Neuronal stem cell (in vitro differentiated cells): ENCODE measurements at regions not wholly inside any gene's neighbourhood (a gene's known extent, or its start where the extent isn't known, plus 50 kb on each side); places are given as distances from the start of the nearest gene placed in this dataset.

Experiments used
- DNase-seq: peaks from one replicate; pipeline ENCODE4 v3.0.0-alpha.2; 2013; ENCODE audit warnings: low spot score
- H2AFZ ChIP-seq: one replicate; pipeline ENCODE4 v1.6.1; 2013; ENCODE audit warnings: mild to moderate bottlenecking, low read length, inconsistent platforms
- H2AK5ac ChIP-seq: 2 replicates; pipeline ENCODE4 v1.6.1; 2013; ENCODE audit warnings: low read depth, mild to moderate bottlenecking, inconsistent platforms, low read length, moderate library complexity, mixed read lengths
- H2BK120ac ChIP-seq: 2 replicates; pipeline ENCODE4 v1.6.1; 2013; ENCODE audit warnings: low read depth, mild to moderate bottlenecking, inconsistent platforms, low read length, moderate library complexity, mixed read lengths
- H2BK12ac ChIP-seq: one replicate; pipeline ENCODE4 v1.6.1; 2013; ENCODE audit warnings: low read length, inconsistent platforms
- H2BK15ac ChIP-seq: 2 replicates; pipeline ENCODE4 v1.6.1; 2013; ENCODE audit warnings: mild to moderate bottlenecking, low read length, inconsistent platforms, mixed read lengths
- H2BK5ac ChIP-seq: one replicate; pipeline ENCODE4 v1.6.1; 2013; ENCODE audit warnings: inconsistent platforms, mild to moderate bottlenecking, low read length, moderate library complexity
- H3K14ac ChIP-seq: one replicate; pipeline ENCODE4 v1.6.1; 2013; ENCODE audit warnings: low read length, inconsistent platforms
- H3K18ac ChIP-seq: 2 replicates; pipeline ENCODE4 v1.6.1; 2013; ENCODE audit warnings: low read length, inconsistent platforms
- H3K23ac ChIP-seq: 2 replicates; pipeline ENCODE4 v1.6.1; 2013; ENCODE audit warnings: low read depth, mild to moderate bottlenecking, mixed read lengths, low read length, inconsistent platforms; ENCODE audit not compliant: poor library complexity
- H3K27ac ChIP-seq: replicated peaks from 3 replicates; pipeline ENCODE4 v1.5.1; 2013; ENCODE audit warnings: low read length, inconsistent platforms
- H3K27me3 ChIP-seq, 3 experiments: 2 replicates each; pipeline ENCODE4 v1.6.1; 2013; ENCODE audit warnings: low read length in 3 of 3, mild to moderate bottlenecking in 2 of 3, inconsistent platforms in 1 of 3, low read depth in 1 of 3, mixed read lengths in 1 of 3, moderate library complexity in 1 of 3; ENCODE audit not compliant: control insufficient read depth in 3 of 3, insufficient read depth in 3 of 3
- H3K36me3 ChIP-seq, 2 donors: replicated peaks in 1 of 2; 2 replicates each; pipeline ENCODE4 v1.6.1; 2013; ENCODE audit warnings: low read length in 2 of 2; ENCODE audit not compliant: control insufficient read depth in 2 of 2, insufficient read depth in 2 of 2
- H3K4ac ChIP-seq: 2 replicates; pipeline ENCODE4 v1.6.1; 2013; ENCODE audit warnings: inconsistent platforms, mild to moderate bottlenecking, low read length, moderate library complexity
- H3K4me1 ChIP-seq, 2 donors: 1 replicate in 1 of 2; 2 replicates in 1 of 2; pipeline ENCODE4 v1.6.1; 2013; ENCODE audit warnings: low read length in 2 of 2, low read depth in 1 of 2; ENCODE audit not compliant: control insufficient read depth in 2 of 2, insufficient read depth in 1 of 2
- H3K4me2 ChIP-seq: one replicate; pipeline ENCODE4 v1.6.1; 2013; ENCODE audit warnings: mild to moderate bottlenecking, low read length, inconsistent platforms; ENCODE audit not compliant: insufficient read depth, poor library complexity, severe bottlenecking
- H3K4me3 ChIP-seq, 2 donors: 2 replicates each; pipeline ENCODE4 v1.5.1; 2013; ENCODE audit warnings: low read length in 2 of 2, mild to moderate bottlenecking in 2 of 2, inconsistent platforms in 1 of 2, moderate library complexity in 1 of 2
- H3K79me1 ChIP-seq: one replicate; pipeline ENCODE4 v1.6.1; 2013; ENCODE audit warnings: low read depth, mild to moderate bottlenecking, inconsistent platforms, low read length, moderate library complexity
- H3K9ac ChIP-seq: one replicate; pipeline ENCODE4 v1.6.1; 2013; ENCODE audit warnings: mild to moderate bottlenecking, low read depth, low read length, inconsistent platforms; ENCODE audit not compliant: poor library complexity
- H3K9me3 ChIP-seq, 2 donors: replicated peaks in 1 of 2; 2 replicates each; pipeline versions ENCODE3 to v1.6.1; 2013; ENCODE audit warnings: low read length in 2 of 2, mild to moderate bottlenecking in 2 of 2, inconsistent platforms in 1 of 2, low read depth in 1 of 2, mixed read lengths in 1 of 2, moderate library complexity in 1 of 2; ENCODE audit not compliant: control insufficient read depth in 2 of 2, insufficient read depth in 1 of 2
- H4K8ac ChIP-seq: one replicate; pipeline ENCODE4 v1.6.1; 2013; ENCODE audit warnings: low read depth, mild to moderate bottlenecking, inconsistent platforms, low read length, moderate library complexity
- H4K91ac ChIP-seq: one replicate; pipeline ENCODE4 v1.6.1; 2013; ENCODE audit warnings: low read length, low read depth, mild to moderate bottlenecking, inconsistent platforms; ENCODE audit not compliant: poor library complexity
- WGBS, 2 donors: extraction: QIAGEN DNeasy Blood & Tissue Kit; methylation state at CpG; one replicate each; pipeline ENCODE4 v1.1.7; 2013; ENCODE audit warnings: missing lambda C conversion rate in 2 of 2, mixed read lengths in 1 of 2; ENCODE audit not compliant: insufficient read length in 2 of 2, insufficient replicate concordance in 1 of 2; ENCODE audit errors: extremely low coverage in 2 of 2; 5-methylcytosine and 5-hydroxymethylcytosine counted together

DNA sequence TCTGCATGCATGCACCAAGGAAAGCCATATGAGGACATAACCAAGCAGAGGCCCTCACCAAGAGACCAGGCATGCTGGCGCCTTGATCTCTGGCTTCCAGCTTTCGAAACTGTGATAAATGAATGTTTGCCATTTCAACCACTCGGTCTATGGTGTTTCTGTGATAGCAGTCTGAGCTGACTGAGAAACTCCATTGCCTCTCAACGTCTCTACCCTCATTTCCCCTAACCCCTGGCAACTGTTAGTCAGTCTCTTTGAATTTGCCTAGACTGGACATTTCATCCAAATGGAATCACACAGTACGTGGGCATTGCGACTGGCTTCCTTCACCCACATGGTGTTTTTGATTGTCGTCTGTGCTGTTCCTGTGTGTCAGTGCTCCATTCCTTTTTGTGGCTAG, 88.0 kb upstream of the MPHOSPH6 start:
- Histone ChIP-seq H4K8ac (no peak overlapping the region), H3K27me3 (no peaks in the 10 kb centered on the region), H3K4ac (no peak overlapping the region), H4K91ac (no peak overlapping the region), H3K14ac (no peak overlapping the region), H3K27ac (no peak overlapping the region), H3K4me1 (no peaks in the 10 kb centered on the region), H3K18ac (no peak overlapping the region), H3K79me1 (no peaks in the 10 kb centered on the region), H3K4me3 (no peak overlapping the region), H2BK12ac (no peak overlapping the region), H3K9me3 (no peaks in the 10 kb centered on the region), H2AK5ac (no peak overlapping the region), H3K23ac (no peak overlapping the region), H3K9ac (no peak overlapping the region), H2BK120ac (no peak overlapping the region), H2BK15ac (no peak overlapping the region), H3K4me2 (no peak overlapping the region), H2BK5ac (no peak overlapping the region), H3K36me3 (no peaks in the 10 kb centered on the region), H2AFZ (no peak overlapping the region)
- DNase-seq, result no peak
- WGBS, 2 donors, result no CpG with 5 or more reads among the region's 7 CpGs

DNA sequence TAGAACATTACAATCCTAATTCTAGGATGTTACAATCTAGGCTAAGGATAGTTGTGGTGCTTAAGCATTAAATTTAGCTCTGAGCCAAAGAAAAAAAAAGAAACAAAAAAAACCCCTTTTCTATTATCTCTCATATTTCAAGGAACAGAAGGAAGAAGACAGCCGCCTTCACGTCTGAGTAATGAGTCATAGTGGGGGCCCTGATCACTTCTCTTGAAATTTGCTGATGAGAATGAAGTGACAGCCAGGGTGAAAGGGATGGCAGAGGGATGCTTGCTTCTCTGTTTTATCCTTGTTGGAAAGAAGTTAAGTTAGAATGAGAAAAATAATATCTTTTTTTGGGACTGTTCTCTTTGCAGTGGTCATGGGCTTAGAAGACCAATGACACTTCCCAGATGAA, 82.6 kb upstream of the MPHOSPH6 start:
- no peak overlapping the region for H2BK5ac ChIP-seq
- no CpG with 5 or more reads among the region's 2 CpGs for WGBS, 2 donors

GRCh38 chr16:82248677-82249076, 78.7 kb upstream of the MPHOSPH6 start:
- H3K36me3 ChIP-seq, result no peaks in the 10 kb centered on the region
- H3K9me3 ChIP-seq, result no peaks in the 10 kb centered on the region
- no peak overlapping the region for H4K91ac ChIP-seq
- no peaks in the 10 kb centered on the region for H3K4me1 ChIP-seq
- H2BK120ac ChIP-seq, result no peak overlapping the region
- H3K4me2 ChIP-seq, result no peak overlapping the region
- no peak overlapping the region for H3K9ac ChIP-seq
- no peak overlapping the region for H3K18ac ChIP-seq
- no peak overlapping the region for H2BK5ac ChIP-seq
- no peak overlapping the region for H2BK12ac ChIP-seq
- no peaks in the 10 kb centered on the region for H3K27me3 ChIP-seq
- H2AFZ ChIP-seq, result no peak overlapping the region
- H2BK15ac ChIP-seq, result no peak overlapping the region
- H3K23ac ChIP-seq, result no peak overlapping the region
- H2AK5ac ChIP-seq, result no peak overlapping the region
- no peak overlapping the region for H3K4ac ChIP-seq
- no CpG with 5 or more reads among the region's 1 CpG for WGBS, 2 donors
- H3K14ac ChIP-seq, result no peak overlapping the region
- no peak for DNase-seq
- no peaks in the 10 kb centered on the region for H3K79me1 ChIP-seq
- H3K27ac ChIP-seq, result no peak overlapping the region
- no peak overlapping the region for H3K4me3 ChIP-seq
- H4K8ac ChIP-seq, result no peak overlapping the region

More for the DNA sequence above, 82.6 kb upstream of the MPHOSPH6 start:
- Histone ChIP-seq H3K4me2 (no peak overlapping the region), H4K91ac (no peak overlapping the region), H2AK5ac (no peak overlapping the region), H3K4me1 (no peaks in the 10 kb centered on the region), H3K36me3 (no peaks in the 10 kb centered on the region), H3K9ac (no peak overlapping the region), H2AFZ (no peak overlapping the region), H2BK12ac (no peak overlapping the region), H3K4me3 (no peak overlapping the region), H3K27me3 (no peaks in the 10 kb centered on the region), H3K9me3 (no peaks in the 10 kb centered on the region), H3K14ac (no peak overlapping the region), H4K8ac (no peak overlapping the region), H2BK120ac (no peak overlapping the region), H3K27ac (no peak overlapping the region), H3K4ac (no peak overlapping the region), H3K23ac (no peak overlapping the region), H3K79me1 (no peaks in the 10 kb centered on the region), H2BK15ac (no peak overlapping the region), H3K18ac (no peak overlapping the region)
- DNase-seq, result no peak

GRCh38 chr16:82248012-82248656, 78.1 kb upstream of the MPHOSPH6 start:
- no CpG with 5 or more reads among the region's 5 CpGs for WGBS, 2 donors
- Histone ChIP-seq H3K79me1 (no peaks in the 10 kb centered on the region), H3K27ac (no peak overlapping the region), H2BK5ac (no peak overlapping the region), H2BK120ac (no peak overlapping the region), H2AFZ (no peak overlapping the region), H3K14ac (no peak overlapping the region), H2AK5ac (no peak overlapping the region), H3K4me2 (no peak overlapping the region), H2BK12ac (no peak overlapping the region), H2BK15ac (no peak overlapping the region), H3K18ac (no peak overlapping the region), H3K4me1 (no peaks in the 10 kb centered on the region), H3K23ac (no peak overlapping the region), H4K91ac (no peak overlapping the region), H3K27me3 (no peaks in the 10 kb centered on the region), H3K4me3 (no peak overlapping the region), H3K9me3 (no peaks in the 10 kb centered on the region), H3K4ac (no peak overlapping the region), H4K8ac (no peak overlapping the region), H3K36me3 (no peaks in the 10 kb centered on the region), H3K9ac (no peak overlapping the region)
- DNase-seq, result no peak
